Loucy (cell line): ENCODE measurements at regions not wholly inside any gene's neighbourhood (a gene's known extent, or its start where the extent isn't known, plus 50 kb on each side); places are given as distances from the start of the nearest gene placed in this dataset.

ENCODE experiments used
- EZH2phosphoT487 ChIP-seq: fragments of 200-600 bp; IDR thresholded peaks from 2 replicates; pipeline ENCODE4 v1.6.1; 2018; ENCODE audit warnings: antibody characterized with exemption, mild to moderate bottlenecking, moderate library complexity, borderline replicate concordance
- TF ChIP-seq, protein P1 (sequence below): fragments of 200-600 bp; sonication (generic); conservative IDR thresholded peaks from 2 replicates; pipeline ENCODE4 v1.5.1; 2014; ENCODE audit warnings: mild to moderate bottlenecking, antibody characterized with exemption, low read length

DNA sequence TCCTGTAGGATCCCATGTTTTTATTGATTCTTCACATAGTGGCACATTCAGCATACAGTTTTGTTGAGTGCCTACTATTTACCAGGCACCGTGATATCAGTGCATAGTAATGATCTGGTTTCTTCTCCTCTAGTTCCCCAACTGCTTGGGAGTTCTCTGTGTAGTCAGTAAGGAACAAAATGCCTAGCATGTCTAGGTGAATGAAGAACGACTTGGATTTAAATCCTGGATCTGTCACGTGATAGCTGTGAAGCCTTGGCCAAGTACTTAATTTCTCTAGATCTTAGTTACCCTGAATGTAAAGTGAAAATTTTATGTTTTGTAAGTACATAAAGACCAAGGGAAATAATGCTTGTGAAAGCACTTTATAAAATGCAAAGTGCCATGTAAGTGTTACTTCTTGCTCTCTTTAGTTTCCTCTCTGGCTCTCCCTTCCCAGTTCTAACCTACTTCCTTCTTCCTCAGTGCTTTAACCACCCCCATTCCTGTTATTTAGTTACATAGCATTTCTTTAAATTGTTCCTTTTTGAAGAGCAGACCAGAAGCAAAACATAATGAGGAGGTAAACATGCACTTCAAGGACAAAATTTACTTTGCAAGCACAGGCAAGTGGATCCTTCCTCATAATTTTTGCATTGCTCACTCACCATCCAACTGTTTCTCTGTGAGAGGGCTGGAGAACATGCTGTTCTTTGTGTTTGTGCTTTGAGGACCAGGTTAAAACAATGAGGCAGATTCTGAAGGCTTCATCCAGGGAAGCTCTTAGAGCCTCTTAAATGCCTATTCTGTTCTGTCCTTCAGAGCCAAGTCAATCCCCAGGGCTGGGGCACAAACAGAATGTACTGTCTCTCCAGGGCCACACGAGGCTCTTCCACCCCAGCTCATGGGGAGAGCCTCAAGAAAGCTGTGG is 353.9 kb upstream of the TENM4 start:
- TF ChIP-seq EZH2phosphoT487, result no peak
- TF ChIP-seq, protein P1, sequence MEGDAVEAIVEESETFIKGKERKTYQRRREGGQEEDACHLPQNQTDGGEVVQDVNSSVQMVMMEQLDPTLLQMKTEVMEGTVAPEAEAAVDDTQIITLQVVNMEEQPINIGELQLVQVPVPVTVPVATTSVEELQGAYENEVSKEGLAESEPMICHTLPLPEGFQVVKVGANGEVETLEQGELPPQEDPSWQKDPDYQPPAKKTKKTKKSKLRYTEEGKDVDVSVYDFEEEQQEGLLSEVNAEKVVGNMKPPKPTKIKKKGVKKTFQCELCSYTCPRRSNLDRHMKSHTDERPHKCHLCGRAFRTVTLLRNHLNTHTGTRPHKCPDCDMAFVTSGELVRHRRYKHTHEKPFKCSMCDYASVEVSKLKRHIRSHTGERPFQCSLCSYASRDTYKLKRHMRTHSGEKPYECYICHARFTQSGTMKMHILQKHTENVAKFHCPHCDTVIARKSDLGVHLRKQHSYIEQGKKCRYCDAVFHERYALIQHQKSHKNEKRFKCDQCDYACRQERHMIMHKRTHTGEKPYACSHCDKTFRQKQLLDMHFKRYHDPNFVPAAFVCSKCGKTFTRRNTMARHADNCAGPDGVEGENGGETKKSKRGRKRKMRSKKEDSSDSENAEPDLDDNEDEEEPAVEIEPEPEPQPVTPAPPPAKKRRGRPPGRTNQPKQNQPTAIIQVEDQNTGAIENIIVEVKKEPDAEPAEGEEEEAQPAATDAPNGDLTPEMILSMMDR, result no peak
